HG02798 (cell line): ENCODE measurements at regions not wholly inside any gene's neighbourhood (a gene's known extent, or its start where the extent isn't known, plus 50 kb on each side); places are given as distances from the start of the nearest gene placed in this dataset.

Experiments
- ATAC-seq: cut with Tn5 transposase; IDR thresholded peaks from one replicate; pipeline ENCODE4 v1.9.1; 2021; ENCODE audit warnings: mild to moderate bottlenecking; ENCODE audit not compliant: unreplicated experiment, poor library complexity

DNA sequence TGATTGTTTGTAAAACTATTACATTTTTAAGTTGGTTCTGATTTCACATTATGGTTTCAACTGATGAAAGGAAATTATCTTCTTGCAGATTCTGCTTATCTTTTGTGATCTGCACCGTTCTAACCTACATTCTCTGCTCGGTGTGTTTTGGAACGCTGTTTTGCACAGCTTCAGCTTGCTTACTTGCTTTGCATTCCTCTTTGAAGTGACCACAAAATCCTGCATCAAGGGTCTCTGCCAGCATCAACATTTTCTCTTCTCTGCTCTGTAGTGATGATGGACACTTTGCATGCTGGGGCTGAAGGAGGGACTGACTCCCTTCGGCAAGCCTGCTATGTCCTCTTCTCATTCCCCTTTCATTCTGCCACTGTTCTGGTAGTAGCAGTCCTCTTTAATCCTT lies 485.2 kb downstream of the FBXO15 start:
- no peak for ATAC-seq

DNA sequence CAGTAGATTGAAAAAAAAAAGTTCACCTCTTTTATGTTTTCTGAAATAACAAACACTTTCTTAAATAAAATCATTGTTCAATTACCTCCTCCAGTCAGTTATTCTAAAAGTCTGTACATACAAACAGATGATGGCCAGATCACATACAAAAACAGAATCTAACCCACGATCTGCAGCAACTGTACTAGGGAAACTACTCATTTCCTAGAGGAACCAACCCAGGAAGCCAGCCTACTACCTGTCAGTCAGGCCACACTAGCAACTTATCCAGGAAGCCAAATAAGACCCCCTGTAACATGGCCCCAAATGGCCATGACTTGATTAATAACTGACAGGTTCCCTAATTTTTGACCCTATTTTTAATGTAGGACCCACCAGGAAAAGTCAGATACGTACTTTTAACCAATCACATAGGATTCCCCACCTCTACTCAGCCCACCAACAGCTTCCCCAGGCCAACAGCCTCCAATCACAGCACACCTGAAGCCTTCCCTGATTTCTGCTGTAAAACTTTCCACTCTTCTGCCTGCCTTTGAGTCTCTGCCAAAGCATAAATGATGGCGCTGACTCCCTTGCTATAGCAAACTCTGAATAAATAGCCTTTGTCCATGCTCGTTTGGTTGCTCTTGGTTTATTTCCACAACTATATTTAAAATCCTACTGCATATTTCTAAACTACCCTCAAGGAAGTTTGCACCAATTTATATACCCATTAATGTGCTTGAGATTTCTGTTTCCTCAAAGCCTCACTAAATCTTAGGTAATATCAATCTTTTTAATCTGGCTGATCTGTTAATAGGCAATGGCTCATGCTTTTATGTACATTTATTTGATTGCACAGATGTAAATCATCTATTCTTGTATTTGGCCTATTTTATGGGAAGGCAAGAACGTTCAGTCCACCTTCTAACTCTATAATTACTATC lies 486.4 kb downstream of the FBXO15 start:
- ATAC-seq, result no peak

DNA sequence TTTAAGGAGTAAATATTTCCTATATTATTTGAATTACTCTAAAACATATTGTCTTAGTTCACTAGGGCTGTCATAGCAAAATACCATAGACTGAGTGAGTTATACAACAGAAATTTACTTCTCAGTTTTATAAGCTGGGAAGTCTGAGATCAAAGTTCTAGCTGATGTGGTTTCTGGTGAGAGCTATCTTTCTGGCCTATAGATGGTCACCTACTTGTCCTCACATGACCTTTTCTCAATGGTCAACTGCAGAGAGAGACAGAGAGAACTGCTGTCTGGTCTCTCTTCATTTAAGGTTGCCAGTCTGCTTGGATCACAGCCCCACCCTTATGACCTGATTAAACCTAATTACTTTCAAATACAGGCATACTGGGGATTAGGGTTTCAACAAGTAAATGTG lies 490.9 kb downstream of the FBXO15 start:
- ATAC-seq, result no peak

GRCh38 chr18:73653827-73654226 lies 493.8 kb downstream of the FBXO15 start:
- no peak for ATAC-seq

DNA sequence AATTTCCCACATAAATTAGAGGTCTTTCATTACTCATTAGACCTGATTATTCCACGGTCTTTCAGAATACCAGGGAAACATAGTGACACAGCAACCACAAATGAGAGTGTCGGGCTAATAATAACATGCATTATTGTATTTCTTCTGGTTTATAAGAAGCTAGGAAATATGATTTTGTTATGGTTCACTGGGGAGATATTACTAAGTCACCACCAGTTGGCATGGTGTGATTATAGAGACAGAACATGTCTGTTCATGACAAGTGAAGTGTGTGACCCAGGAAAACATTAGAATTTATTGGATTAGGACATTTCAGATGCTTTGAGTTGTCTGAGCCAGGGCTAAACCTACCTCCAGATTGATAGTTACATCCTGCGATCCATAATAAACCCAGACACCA lies 494.4 kb downstream of the FBXO15 start:
- no peak for ATAC-seq

- no peak for ATAC-seq
These were observed 500.2 kb downstream of the FBXO15 start for GRCh38 chr18:73647391-73647790.

- no peak for ATAC-seq
These were observed 500.9 kb downstream of the FBXO15 start for GRCh38 chr18:73646772-73647171.

DNA sequence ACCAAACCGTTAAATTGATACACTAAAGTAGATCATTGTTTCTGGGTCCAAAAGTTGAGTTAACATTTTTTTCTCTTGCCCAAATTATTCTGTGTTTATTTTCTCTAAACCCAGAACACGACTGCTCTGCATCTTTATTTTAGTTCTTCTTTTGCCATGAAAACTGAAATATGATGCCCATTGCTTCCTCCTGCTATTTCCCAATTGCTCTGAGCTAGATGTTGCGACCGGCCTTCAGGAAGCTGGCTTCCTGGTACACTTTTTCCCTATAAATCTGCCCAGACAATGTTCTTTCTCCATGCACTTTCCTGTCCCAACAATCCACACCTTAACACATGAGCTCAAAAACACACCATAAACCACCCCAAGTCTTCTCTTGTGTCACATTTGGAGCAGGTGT lies 501.4 kb downstream of the FBXO15 start:
- no peak for ATAC-seq

- no peak for ATAC-seq
These were observed 502.4 kb downstream of the FBXO15 start for GRCh38 chr18:73645160-73645715.

- ATAC-seq, result no peak
These were observed 507.8 kb downstream of the FBXO15 start for GRCh38 chr18:73639788-73640187.

GRCh38 chr18:73638709-73639108 lies 508.9 kb downstream of the FBXO15 start:
- no peak for ATAC-seq

GRCh38 chr18:73636355-73636754 lies 511.3 kb downstream of the FBXO15 start:
- ATAC-seq, result no peak

DNA sequence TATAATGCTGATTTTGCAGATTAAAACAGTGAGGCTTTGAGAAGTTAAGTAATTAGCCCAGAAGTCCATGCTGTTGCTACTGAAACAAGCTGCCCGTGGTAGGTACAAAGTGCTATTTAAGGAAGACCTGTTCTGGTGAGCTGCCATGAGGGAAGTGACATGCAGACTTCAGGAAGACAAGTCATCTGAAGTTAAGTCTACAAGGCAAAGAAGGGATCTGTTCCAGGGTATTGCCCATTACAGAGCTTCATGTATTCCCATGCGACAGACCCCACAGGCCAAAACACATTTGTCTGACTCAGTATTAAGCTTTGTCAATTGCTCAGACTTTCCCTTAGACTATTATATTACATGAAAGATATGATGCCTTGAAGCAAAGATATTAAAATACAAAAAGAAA lies 520.8 kb downstream of the FBXO15 start:
- no peak for ATAC-seq

DNA sequence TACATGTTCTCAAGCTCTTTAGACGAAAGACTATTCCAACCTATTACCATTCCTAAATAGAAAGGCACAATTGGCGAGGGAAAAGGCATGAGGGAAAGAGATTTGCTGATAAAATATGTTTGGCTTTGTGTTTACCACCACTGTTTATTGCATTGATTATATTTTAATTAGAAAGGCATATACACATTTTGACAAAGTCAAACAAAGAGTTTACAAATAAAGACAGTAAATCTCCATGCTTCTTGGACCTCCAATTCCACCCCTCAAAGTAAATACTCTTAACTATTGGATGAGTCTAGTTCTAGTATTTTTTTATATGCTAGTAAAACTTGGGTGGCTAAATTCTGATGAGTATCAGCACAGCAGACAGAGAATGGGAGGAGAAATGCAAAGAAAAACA lies 521.4 kb downstream of the FBXO15 start:
- no peak for ATAC-seq

DNA sequence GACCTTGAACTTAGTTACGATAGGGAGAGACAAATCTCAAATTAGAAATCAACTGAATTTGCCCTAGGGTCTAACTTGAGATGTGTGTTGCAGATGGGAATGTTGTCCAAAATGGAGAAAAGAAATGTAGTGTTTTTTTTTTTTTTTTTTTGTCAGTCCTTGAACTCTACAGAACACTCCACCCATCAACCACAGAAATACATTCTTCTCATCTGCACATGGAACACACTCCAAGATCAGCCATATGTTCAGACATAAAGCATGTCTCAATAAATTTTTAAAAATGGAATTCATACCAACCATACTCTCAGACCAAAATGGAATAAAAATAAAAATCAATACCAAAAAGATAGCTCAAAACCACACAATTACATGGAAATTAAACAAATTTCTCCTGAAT lies 526.5 kb downstream of the FBXO15 start:
- ATAC-seq, result no peak

DNA sequence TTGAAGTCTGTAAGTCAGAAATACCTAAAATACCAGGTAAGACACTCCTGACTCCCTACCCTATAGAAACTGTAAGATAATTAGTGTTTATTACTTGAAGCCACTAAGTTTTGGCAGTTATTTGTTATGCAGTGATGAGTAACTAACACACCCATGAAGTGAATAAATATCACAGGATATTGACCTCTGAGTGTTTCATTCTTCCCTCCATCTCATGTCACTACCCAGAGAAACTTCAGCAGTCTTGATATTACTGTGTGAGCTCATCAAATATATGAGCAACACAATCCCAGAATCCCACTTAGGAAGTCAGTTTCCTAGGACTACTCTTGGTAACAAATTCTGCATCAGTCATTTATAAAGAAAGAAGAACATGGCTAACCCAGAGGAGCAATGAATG lies 529.7 kb downstream of the FBXO15 start:
- no peak for ATAC-seq

DNA sequence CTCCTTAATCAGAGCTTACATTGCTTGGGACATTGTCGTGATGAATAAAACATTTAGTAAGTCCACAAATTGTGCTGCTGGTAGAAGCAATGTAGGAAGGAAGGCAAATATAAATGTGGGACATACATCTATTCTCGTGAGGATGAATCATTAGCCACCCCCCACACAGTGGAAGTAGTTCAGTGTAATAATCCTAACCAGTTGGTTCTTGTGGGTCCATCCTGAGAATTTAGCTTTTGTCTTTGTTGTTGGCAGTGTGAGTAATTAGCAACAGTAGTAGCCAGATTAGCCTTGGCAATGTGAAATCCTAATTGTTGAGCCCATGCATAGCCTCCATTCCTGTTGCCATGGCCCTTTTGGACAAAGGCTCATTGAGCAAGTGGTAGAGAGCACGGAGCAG lies 532.1 kb downstream of the FBXO15 start:
- no peak for ATAC-seq

GRCh38 chr18:73614812-73615211 lies 532.8 kb downstream of the FBXO15 start:
- ATAC-seq, result no peak

GRCh38 chr18:73613706-73614340 lies 533.8 kb downstream of the FBXO15 start:
- no peak for ATAC-seq

DNA sequence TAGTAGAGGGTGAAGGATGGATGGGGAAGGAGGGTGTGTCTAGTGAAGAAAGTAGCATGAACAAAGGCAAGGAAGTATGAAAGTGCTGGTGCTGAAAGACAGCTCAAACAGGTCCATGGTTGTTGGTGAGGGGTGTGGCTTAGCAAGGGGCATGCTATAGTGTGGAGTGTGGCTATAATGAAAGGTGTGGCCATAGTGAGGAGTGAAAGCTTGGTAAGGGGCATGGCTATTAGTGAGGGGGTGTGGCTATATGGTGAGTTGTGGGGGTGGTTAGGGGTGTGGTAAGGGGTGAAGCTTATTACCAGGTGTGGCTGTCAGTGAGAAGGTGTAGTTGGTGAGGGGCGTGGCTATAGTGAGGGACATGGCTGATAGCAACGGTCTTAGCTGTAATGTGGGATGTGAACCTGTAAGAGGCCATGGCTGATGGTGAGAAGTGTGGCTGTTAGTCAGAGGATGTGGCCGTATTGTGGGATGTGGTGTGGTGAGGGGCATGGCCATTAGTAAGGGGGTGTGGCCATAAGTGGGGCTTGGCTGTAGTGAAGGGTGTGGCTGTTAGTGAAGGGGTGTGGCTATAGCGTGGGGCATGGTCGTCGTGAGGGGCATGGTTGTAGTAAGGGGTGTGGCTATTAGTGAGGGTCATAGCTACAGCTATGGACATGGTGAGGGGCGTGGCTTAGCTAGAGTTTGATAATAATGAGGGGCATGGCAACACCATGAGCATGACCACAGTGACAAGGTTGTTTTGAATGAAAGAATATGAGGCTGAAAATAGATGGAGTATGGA lies 549.6 kb downstream of the FBXO15 start:
- no peak for ATAC-seq

DNA sequence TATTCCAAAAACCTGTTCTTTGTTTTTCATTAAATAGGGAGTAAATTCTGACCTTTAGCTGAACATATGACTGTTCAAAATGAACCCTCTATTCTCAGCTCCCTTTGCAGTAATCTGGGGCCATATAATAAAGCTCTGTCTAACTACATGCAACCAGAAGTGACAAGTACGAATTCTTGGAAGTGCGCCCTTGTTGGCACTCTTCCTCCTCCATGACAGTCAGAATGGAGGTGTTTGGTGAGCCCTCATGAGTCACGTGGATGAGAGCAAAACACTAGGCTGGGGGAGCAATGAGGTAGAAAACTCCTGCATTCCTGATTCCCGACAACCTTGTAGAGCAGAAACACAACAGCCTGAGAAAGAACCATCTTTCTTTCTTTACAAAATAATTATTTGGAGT lies 552.9 kb downstream of the FBXO15 start:
- no peak for ATAC-seq
